Natural killer cell (primary cell): ENCODE measurements at regions not wholly inside any gene's neighbourhood (a gene's known extent, or its start where the extent isn't known, plus 50 kb on each side); places are given as distances from the start of the nearest gene placed in this dataset.

Experiments used
- ATAC-seq, 3 donors: fragments of 150-1000 bp in 2 of 3; fragments of 200-7000 bp in 1 of 3; cut with Tn5 transposase; 1 replicate in 1 of 3; 2 replicates in 2 of 3; pipeline ENCODE4 v1.10.0; 2021; ENCODE audit warnings: mild to moderate bottlenecking in 2 of 3, moderate library complexity in 2 of 3
- DNase-seq, 2 donors: peaks; one replicate each; pipeline versions ENCODE4 v3.0.0 to v3.0.0-alpha.2; 2013 to 2021; ENCODE audit warnings: mixed read lengths in 1 of 2
- H3K27ac ChIP-seq: one replicate; pipeline ENCODE4 v1.5.1; 2013; ENCODE audit warnings: mild to moderate bottlenecking, low read length
- H3K27me3 ChIP-seq: one replicate; pipeline ENCODE4 v1.6.1; 2013; ENCODE audit warnings: low read length; ENCODE audit not compliant: control insufficient read depth, insufficient read depth
- H3K36me3 ChIP-seq: one replicate; pipeline ENCODE4 v1.6.1; 2013; ENCODE audit warnings: low read length; ENCODE audit not compliant: control insufficient read depth, insufficient read depth
- H3K4me1 ChIP-seq: one replicate; pipeline ENCODE4 v1.6.1; 2013; ENCODE audit warnings: low read length; ENCODE audit not compliant: control insufficient read depth, insufficient read depth
- H3K4me3 ChIP-seq: one replicate; pipeline ENCODE4 v1.5.1; 2013; ENCODE audit warnings: low read length
- H3K9me3 ChIP-seq: one replicate; pipeline ENCODE4 v1.6.1; 2013; ENCODE audit warnings: low read length; ENCODE audit not compliant: control insufficient read depth, insufficient read depth
- H3K27ac Mint-ChIP-seq, 2 donors: one replicate each; pipeline ENCODE4 v1.8.0; 2022; ENCODE audit warnings: mild to moderate bottlenecking in 2 of 2, mixed read lengths in 2 of 2, moderate library complexity in 1 of 2
- H3K27me3 Mint-ChIP-seq, 2 donors: one replicate each; pipeline ENCODE4 v1.8.0; 2022; ENCODE audit warnings: low read depth in 2 of 2, mixed read lengths in 2 of 2
- H3K36me3 Mint-ChIP-seq: one replicate; pipeline ENCODE4 v1.8.0; 2022; ENCODE audit warnings: mixed read lengths
- H3K4me1 Mint-ChIP-seq, 2 donors: one replicate each; pipeline ENCODE4 v1.8.0; 2022; ENCODE audit warnings: mixed read lengths in 2 of 2
- H3K4me3 Mint-ChIP-seq: one replicate; pipeline ENCODE4 v1.8.0; 2022; ENCODE audit warnings: mild to moderate bottlenecking, moderate library complexity, mixed read lengths
- H3K9me3 Mint-ChIP-seq, 2 donors: one replicate each; pipeline ENCODE4 v1.8.0; 2022; ENCODE audit warnings: mixed read lengths in 2 of 2
- WGBS: methylation state at CpG from one replicate; pipeline ENCODE4 v1.1.7; 2013; ENCODE audit warnings: missing lambda C conversion rate; ENCODE audit not compliant: insufficient coverage; 5-methylcytosine and 5-hydroxymethylcytosine counted together
- intact Hi-C: fragments of 100-400 bp; cut with micrococcal nuclease; formaldehyde crosslinking; loops from one replicate; pipeline ENCODE4 v1.14.2; 2022
- TF ChIP-seq, protein P1 (sequence below): fragments of 200-600 bp; IDR thresholded peaks from one replicate; pipeline ENCODE4 v1.8.0; 2022; ENCODE audit warnings: antibody characterized with exemption

DNA sequence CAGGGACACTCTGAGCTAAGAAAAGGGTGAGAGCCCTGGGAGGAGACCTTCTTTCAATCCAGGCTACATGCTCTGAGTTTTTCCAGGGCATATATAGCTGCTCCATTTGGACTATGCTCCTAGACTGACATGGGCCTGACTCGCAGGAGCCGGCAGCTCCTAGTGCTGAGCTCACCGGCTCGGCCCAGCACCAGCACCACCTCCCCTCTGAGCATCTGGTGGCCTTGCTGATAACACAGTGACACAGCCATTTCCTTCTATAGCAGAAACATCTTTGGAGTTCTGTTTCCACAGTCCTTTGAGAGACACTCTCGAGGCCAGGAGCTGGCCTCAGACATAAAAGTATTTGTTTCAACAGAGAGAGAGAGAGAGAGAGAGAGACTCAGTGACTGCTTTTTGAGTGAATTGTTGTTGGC lies 184.9 kb downstream of the TM9SF2 start:
- Histone ChIP-seq H3K4me1 (no peaks in the 10 kb centered on the region), H3K36me3 (no peaks in the 10 kb centered on the region), H3K27me3 (no peaks in the 10 kb centered on the region), H3K27ac (no peak overlapping the region), H3K9me3 (no peaks in the 10 kb centered on the region), H3K4me3 (no peak overlapping the region)
- H3K27me3 Mint-ChIP-seq, result no peaks in the 10 kb centered on the region
- H3K27ac Mint-ChIP-seq, result no peak overlapping the region
- H3K4me3 Mint-ChIP-seq, result no peak overlapping the region
- no peak for DNase-seq
- no peaks in the 10 kb centered on the region for H3K4me1 Mint-ChIP-seq
- intact Hi-C loops, result no loop called here
- TF ChIP-seq, protein P1, sequence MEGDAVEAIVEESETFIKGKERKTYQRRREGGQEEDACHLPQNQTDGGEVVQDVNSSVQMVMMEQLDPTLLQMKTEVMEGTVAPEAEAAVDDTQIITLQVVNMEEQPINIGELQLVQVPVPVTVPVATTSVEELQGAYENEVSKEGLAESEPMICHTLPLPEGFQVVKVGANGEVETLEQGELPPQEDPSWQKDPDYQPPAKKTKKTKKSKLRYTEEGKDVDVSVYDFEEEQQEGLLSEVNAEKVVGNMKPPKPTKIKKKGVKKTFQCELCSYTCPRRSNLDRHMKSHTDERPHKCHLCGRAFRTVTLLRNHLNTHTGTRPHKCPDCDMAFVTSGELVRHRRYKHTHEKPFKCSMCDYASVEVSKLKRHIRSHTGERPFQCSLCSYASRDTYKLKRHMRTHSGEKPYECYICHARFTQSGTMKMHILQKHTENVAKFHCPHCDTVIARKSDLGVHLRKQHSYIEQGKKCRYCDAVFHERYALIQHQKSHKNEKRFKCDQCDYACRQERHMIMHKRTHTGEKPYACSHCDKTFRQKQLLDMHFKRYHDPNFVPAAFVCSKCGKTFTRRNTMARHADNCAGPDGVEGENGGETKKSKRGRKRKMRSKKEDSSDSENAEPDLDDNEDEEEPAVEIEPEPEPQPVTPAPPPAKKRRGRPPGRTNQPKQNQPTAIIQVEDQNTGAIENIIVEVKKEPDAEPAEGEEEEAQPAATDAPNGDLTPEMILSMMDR, result no peak
- H3K9me3 Mint-ChIP-seq, result no peaks in the 10 kb centered on the region
- 80% methylated on average over 5 of the region's 5 CpGs for WGBS
- ATAC-seq, result no peak
- no peaks in the 10 kb centered on the region for H3K36me3 Mint-ChIP-seq

DNA sequence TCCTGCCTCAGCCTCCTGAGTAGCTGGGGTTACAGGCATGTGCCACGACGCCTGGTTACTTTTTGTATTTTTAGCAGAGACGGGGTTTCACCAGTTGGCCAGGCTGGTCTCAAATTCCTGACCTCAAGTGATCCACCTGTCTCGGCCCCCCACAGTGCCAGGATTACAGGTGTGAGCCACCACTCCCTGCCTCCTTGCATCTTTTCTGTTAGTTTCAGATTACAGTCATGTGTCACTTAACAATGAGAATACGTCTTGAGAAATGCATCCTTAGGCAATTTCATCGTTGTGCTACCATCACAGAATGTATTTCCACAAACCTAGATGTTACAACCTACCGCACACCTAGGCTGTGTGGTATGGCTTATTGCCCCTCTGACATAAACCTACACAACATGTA lies 180.4 kb downstream of the TM9SF2 start:
- Histone ChIP-seq H3K4me3 (no peak overlapping the region), H3K36me3 (no peaks in the 10 kb centered on the region), H3K4me1 (no peaks in the 10 kb centered on the region), H3K9me3 (no peaks in the 10 kb centered on the region), H3K27ac (no peak overlapping the region), H3K27me3 (no peaks in the 10 kb centered on the region)
- Mint-ChIP-seq H3K27ac (no peak overlapping the region), H3K27me3 (no peaks in the 10 kb centered on the region), H3K4me1 (no peaks in the 10 kb centered on the region), H3K36me3 (no peaks in the 10 kb centered on the region), H3K9me3 (no peaks in the 10 kb centered on the region), H3K4me3 (no peak overlapping the region)
- no peak for ATAC-seq
- DNase-seq, result no peak
- WGBS, result 95% methylated on average over 6 of the region's 7 CpGs
- intact Hi-C loops, result no loop called here
- TF ChIP-seq, protein P1, result no peak

DNA sequence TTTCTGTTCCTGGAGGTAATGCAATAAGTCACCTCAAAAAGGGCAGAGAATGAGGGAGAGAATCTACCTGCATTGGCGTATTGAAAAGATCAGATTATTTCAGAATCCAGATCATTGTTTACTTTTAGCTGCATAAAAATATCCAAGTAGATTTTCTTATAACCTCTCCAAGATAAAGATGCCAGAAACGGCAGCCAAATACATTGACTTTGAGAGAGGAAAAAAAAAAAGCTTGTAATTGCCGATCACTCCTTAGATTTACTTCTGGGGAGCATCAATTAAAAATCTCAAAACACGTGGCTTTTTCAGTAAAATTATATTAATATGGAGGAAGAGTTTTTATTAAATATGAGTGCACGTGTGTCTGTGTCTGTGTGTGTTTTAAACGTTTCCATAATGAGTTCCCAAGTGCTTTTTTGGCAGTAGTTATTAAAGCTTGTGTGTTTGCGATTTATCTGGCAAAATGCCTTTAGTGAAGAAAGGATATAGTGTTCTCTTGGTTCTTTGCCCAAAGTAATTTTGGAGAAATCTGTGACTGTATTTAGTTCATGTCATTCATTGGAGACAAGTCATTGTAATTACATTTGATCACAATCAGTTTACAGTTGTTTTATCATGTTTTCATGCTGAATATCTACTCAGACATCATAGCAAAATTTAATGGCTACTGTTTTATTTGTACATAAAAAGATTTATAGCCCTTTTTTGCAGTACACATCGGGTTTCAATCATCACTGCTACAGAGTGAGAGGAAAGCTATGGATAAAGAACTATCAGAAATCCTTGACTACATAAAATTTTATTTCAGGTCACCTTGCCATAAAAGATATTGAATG lies 176.1 kb downstream of the TM9SF2 start:
- 96% methylated on average over 7 of the region's 8 CpGs for WGBS

More for the DNA sequence above, 176.1 kb downstream of the TM9SF2 start:
- Histone ChIP-seq H3K4me3 (no peak overlapping the region), H3K9me3 (no peaks in the 10 kb centered on the region), H3K27me3 (no peaks in the 10 kb centered on the region), H3K36me3 (no peaks in the 10 kb centered on the region), H3K27ac (no peak overlapping the region), H3K4me1 (no peaks in the 10 kb centered on the region)
- Mint-ChIP-seq H3K9me3 (no peaks in the 10 kb centered on the region), H3K27ac (no peak overlapping the region), H3K27me3 (peaks cover 4 to 7% of the 10 kb centered on the region in 2 donors), H3K36me3 (no peaks in the 10 kb centered on the region), H3K4me3 (no peak overlapping the region), H3K4me1 (peaks cover 0 to 5% of the 10 kb centered on the region in 2 donors)
- DNase-seq (no peak), ATAC-seq (no peak)
- intact Hi-C loops, result no loop called here
- TF ChIP-seq, protein P1, result no peak
